ENCODE measurements at regions not wholly inside any gene's neighbourhood (a gene's known extent, or its start where the extent isn't known, plus 50 kb on each side); places are given as distances from the start of the nearest gene placed in this dataset.

DNA sequence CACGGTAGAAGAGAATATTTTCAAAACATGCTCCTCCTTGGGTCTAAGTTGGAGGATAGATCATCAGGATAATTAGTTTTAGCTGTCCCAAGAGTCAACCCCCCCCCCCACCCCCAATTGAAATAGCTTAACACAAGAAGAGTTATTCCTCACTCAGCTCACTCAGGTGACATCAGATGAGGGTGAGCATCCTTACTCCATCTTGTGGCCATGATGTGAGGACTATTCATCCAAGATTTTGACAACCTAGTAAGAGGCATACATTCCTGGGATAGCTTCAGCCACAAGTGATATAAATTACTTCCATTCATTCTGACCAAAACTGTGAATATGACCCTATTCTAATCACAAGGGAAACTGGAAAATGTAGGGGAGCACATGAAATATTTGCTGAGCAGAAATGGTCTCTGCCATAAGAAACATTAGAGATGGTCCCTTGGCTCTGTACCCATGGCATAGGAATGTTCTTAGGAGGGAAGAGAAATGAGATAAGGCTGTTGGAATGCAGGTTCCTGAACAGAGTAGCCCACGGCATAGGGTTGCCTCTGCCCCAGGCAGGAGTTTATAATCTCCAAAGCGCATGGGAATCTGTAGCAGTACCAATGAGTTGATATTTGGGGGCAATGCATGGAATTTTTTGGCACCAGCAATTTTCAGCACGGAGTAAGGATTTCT lies 257.2 kb downstream of the CYRIA start:
- Histone ChIP-seq H3K27me3 (ENCODE audit: insufficient read depth, low read length) (no peaks in the 10 kb centered on the region), H3K4me1 (ENCODE audit: insufficient read depth, low read length) (no peaks in the 10 kb centered on the region), H3K9me3 (ENCODE audit: low read depth, low read length) (no peaks in the 10 kb centered on the region), H3K4me3 (ENCODE audit: low read length) (no peak overlapping the region)

DNA sequence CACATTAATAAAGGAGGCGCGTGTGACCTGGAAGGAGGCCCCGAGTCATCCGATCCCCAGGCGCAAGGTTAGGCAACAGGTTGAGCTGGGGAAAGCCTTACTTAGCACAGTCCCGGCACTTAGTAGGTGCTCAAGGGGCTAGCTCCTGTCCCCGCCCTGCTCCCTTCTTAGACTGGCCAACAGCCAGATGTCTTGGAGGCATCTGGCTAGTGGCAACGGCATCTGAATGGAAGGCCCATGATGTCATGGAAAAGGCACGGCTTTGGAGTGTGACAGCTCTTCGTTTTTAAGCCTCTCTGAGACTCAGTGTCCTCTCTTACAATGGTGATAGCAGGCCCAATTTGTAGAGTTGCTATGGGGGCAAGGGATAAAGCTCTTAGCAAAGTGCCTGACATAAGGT lies 258.3 kb downstream of the CYRIA start:
- Histone ChIP-seq H3K27me3 (ENCODE audit: insufficient read depth, low read length) (no peaks in the 10 kb centered on the region), H3K4me1 (ENCODE audit: insufficient read depth, low read length) (no peaks in the 10 kb centered on the region), H3K4me3 (ENCODE audit: low read length) (no peak overlapping the region), H3K9me3 (ENCODE audit: low read depth, low read length) (no peaks in the 10 kb centered on the region)

DNA sequence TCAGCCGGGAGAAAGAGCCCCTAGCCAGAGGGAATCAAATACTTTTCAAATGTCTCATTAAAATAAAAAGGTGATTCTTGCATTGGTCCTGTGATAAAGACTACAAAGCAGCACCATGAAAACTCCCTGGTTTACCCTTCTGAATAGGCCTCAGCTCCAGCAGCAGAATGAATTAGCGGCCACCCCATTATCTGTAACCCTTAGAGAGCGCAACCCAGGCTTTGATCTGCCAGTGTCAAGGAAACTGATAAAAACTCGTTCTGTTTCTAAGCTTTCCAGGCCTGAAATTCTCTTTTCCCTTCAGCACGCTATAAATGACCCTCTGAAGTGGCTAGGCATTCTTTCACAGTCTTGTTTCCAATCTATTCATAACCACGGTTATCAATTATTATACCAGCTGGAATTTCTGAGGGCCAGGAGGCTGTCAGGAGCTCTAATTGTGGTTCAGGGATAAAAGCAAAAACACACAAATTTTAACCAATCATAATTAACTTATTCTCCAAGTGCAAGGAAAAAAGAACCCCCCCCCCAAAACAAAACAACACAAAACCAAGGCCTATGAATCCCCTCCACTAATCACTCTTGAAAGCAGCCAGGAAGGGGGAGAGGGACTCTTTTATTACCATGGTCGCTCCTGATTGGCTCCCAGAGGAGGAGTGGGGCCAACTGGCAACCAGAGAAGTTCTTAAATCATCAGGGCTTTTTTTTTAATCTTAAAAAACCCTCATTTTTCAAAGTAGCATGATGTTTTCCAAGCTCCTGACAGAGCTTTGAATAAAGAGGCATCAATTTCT lies 258.9 kb downstream of the CYRIA start:
- Histone ChIP-seq H3K4me1 (ENCODE audit: insufficient read depth, low read length) (no peaks in the 10 kb centered on the region), H3K9me3 (ENCODE audit: low read depth, low read length) (no peaks in the 10 kb centered on the region), H3K27me3 (ENCODE audit: insufficient read depth, low read length) (no peaks in the 10 kb centered on the region), H3K4me3 (ENCODE audit: low read length) (no peak overlapping the region)

DNA sequence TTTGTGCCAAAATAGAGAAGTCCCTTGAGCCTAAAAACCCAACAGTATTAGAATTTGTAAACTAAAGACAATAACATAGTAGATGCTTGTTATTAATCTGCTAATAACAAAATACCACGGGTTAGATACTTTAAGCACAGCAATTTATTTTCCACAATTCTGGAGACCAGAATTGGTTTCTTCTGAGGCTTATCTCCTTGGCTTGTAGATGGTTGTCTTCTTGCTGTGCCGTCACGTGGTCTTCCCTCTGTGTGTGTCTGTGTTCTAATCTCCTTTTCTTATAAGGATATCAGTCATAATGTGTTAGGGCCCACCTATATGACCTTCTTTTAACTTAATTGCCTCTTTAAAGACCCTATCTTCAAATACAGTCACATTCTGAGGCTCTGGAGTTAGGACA lies 260.1 kb downstream of the CYRIA start:
- Histone ChIP-seq H3K4me1 (ENCODE audit: insufficient read depth, low read length) (no peaks in the 10 kb centered on the region), H3K4me3 (ENCODE audit: low read length) (no peak overlapping the region), H3K9me3 (ENCODE audit: low read depth, low read length) (no peaks in the 10 kb centered on the region), H3K27me3 (ENCODE audit: insufficient read depth, low read length) (no peaks in the 10 kb centered on the region)

DNA sequence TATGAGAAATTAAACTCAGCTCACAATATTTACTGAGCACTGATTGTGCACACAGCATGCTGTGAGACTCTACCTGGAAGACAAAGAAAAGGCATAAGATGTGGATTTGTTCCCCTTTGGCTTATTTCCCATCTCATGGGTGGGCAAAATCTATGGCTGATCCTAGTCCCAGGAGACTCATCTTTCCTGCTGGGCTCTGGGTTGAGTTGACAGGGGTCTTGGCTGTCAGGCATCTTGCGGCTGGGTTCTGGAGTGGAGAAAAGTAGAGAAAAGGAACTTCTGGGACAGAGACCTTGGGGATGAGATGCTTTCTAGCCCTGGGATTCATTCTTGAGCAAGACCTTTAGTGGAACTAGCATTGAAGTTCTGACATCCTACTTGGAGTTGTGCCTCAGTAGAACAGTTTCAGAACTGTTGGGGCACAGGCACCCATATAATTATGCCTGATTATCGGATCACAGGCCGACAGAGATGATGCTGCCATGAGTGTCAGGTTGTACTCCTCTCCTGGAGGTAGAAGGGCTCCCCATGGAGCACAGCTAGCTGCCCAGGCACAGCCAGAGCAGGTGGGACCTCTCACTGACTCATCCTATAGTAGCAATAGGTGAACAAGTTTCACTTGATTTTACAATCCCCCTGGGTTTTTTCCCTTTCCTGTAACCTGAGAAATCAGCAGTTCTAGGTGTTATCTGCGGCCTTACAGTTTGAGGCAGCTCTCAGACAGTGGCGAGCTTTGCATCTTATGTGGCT lies 260.9 kb downstream of the CYRIA start:
- Histone ChIP-seq H3K27me3 (ENCODE audit: insufficient read depth, low read length) (no peaks in the 10 kb centered on the region), H3K4me1 (ENCODE audit: insufficient read depth, low read length) (no peaks in the 10 kb centered on the region), H3K4me3 (ENCODE audit: low read length) (no peak overlapping the region), H3K9me3 (ENCODE audit: low read depth, low read length) (no peaks in the 10 kb centered on the region)

DNA sequence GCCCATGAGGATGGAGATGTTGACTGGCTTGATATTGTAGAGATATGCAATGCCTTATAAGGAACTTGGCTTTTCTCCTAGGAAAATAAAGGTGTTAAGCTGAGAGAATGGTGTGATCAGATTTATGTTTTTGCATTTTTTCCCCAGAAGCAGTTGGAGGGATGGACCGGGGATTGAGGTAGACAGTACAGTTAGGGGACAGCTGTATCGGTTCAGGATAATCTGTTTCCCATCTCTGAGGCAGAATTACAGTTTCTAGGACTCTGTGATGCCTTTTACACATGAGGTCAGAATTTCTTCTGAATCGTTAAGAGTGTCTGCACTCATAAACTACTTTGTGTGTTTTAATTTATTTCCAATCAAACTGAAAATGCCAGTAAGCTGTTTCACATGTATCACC lies 261.5 kb downstream of the CYRIA start:
- Histone ChIP-seq H3K4me1 (ENCODE audit: insufficient read depth, low read length) (no peaks in the 10 kb centered on the region), H3K9me3 (ENCODE audit: low read depth, low read length) (no peaks in the 10 kb centered on the region), H3K27me3 (ENCODE audit: insufficient read depth, low read length) (no peaks in the 10 kb centered on the region), H3K4me3 (ENCODE audit: low read length) (no peak overlapping the region)

DNA sequence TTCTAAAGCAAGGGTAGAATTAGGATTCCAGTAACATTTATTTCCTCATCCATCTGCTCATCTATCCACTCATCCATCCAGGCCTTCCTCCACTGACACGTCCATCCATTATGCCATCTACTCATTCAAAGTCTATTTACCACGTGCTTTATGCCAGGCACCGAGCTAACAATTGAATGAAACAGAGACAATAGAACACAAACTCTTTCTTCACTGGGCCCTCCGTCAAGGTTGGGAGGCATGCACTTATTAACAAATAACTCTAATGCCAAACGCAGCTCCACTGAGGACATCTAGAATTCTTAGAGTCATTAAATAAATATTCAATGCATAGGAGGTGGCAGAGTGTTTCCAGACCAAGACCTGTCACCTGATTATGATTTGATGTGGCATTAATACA lies 262.7 kb downstream of the CYRIA start:
- Histone ChIP-seq H3K9me3 (ENCODE audit: low read depth, low read length) (no peaks in the 10 kb centered on the region), H3K4me3 (ENCODE audit: low read length) (no peak overlapping the region), H3K4me1 (ENCODE audit: insufficient read depth, low read length) (no peaks in the 10 kb centered on the region), H3K27me3 (ENCODE audit: insufficient read depth, low read length) (no peaks in the 10 kb centered on the region)

DNA sequence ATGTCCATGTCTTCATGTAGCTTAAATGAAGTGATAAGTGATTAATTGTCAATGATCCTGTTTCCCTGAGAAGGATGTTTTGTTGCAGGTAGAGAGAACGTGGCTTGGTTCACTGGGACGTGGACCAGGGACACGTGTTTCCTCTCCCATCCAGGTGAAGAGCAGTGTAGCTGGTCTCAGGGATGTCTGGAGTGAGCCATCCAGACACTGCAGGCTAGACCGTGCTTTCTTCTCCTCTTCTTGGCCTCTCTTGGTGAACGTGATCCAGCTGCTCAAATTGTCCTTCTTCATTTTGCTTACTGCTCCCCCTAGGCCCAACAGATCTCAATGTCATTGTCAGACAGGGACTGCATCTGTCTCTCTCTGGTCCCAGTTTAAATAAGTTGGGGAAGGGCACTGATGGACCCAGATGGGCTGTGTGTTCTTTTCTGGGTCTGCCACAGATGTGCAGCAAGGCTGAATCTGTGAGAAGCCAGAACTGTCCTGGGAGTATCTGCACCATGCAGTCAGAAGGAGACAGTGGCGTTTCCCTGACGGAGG lies 263.8 kb downstream of the CYRIA start:
- no peaks in the 10 kb centered on the region for H3K9me3 ChIP-seq (ENCODE audit: low read depth, low read length)
- no peaks in the 10 kb centered on the region for H3K27me3 ChIP-seq (ENCODE audit: insufficient read depth, low read length)
- H3K4me3 ChIP-seq (ENCODE audit: low read length) = no peak overlapping the region
- no peaks in the 10 kb centered on the region for H3K4me1 ChIP-seq (ENCODE audit: insufficient read depth, low read length)

DNA sequence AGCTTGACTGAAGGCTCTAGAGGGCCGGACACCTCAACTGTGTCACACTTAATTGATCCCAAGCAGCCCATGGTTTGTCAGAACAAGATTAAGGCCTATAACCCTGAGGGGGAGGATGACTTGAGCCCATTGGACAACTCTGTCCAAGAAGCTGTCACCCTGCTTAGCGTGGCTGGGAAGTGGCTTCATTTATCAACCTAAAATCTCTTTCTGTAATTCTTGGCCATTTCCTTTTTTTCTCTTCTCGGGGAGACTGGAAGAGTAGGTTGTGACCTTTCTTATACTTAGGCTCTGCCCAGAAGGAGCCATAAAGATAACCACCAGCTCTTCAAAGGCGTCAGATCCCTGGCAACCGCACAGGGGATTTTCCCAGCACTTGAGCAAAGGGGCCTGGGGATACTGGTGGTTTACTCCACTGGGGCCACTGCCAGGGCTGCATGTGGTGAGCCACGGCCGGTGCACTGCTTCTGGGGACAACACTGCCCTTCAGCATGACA lies 265.5 kb downstream of the CYRIA start:
- no peaks in the 10 kb centered on the region for H3K9me3 ChIP-seq (ENCODE audit: low read depth, low read length)
- H3K4me3 ChIP-seq (ENCODE audit: low read length) = no peak overlapping the region
- no peaks in the 10 kb centered on the region for H3K27me3 ChIP-seq (ENCODE audit: insufficient read depth, low read length)
- H3K4me1 ChIP-seq (ENCODE audit: insufficient read depth, low read length) = no peaks in the 10 kb centered on the region

DNA sequence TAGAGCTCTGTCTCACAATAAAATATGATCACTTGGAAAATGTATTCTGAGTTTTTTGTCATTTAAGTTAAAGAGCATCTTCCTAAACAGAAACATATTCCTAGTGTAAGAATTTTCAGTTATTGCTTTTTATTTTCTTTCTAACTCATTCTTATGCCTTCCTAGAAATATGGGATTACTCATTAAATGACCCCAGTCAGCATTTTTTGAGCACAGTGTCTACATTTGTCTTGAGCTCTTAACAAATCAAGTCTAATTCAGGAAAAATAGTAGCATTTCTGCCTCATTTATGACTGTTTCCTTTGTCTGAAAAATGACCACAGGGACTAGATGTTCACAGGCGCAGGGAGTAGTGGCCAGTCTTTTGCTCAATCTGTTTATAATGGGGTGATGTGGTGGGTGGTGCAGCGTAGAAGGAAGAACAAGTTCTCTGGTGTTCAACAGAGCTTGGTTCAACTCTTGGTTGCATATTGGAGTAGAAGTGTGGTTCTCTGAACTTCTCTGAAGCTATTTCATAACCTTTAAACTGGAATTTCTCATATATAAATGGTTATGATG lies 267.1 kb downstream of the CYRIA start:
- Histone ChIP-seq H3K4me1 (ENCODE audit: insufficient read depth, low read length) (no peaks in the 10 kb centered on the region), H3K27me3 (ENCODE audit: insufficient read depth, low read length) (no peaks in the 10 kb centered on the region), H3K9me3 (ENCODE audit: low read depth, low read length) (no peaks in the 10 kb centered on the region), H3K4me3 (ENCODE audit: low read length) (no peak overlapping the region)

DNA sequence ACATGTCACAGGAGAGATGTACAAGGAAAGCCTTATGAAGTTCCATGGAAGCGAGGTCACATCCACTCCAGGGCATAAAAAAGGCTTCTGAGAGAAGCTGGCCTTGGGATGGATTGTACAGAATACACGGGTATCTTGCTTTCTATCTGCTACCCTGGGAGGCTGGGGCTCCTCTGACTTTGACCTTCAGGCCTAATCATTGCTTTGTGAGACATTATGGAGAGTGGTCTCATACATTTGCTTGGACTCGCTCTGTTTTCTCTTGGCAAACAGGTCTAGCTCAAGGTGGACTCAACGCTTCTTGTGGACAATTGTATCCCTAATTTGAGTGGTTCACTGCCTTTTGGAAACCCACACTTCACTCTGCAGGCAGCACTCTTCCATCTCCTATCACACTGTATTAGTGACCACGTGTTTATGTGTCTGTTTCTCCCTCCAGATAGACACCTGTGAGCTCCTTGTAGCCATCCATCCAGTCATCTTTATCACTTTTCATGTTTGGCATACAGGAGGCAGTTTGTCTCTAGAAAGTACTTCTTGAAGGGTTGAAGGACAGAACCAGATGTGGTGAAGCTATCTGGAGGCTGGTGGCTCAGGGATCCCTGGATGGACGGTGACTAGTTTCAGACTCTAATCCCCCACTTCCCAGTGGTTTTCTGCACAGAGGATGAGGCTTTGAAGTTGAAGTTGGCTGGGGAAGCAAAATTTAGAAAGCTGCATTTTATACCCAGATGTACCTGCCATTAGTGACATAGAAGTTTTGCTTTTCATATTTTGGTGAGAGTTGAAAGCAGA lies 267.8 kb downstream of the CYRIA start:
- H3K27me3 ChIP-seq (ENCODE audit: insufficient read depth, low read length) = no peaks in the 10 kb centered on the region
- H3K9me3 ChIP-seq (ENCODE audit: low read depth, low read length) = no peaks in the 10 kb centered on the region
- no peak overlapping the region for H3K4me3 ChIP-seq (ENCODE audit: low read length)
- H3K4me1 ChIP-seq (ENCODE audit: insufficient read depth, low read length) = no peaks in the 10 kb centered on the region

DNA sequence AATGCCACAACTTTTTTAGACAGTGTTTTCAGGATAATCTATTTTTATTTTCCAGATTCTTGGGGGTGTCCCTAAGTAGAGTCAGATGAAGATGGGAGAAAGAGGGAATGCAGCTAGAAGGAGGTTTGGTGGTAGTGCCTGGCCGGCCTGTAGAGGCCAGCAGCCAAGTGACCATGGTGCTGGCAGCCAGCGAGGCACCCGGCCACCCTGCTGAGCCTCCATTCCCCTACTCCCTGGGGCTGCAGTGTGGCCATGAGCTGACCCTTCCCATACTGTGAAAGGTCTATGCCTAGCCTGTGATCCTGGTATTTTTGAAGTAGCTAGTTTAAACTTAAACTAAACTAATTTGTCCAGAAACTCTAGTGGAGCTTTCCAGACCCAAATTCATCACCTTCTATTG lies 268.6 kb downstream of the CYRIA start:
- no peaks in the 10 kb centered on the region for H3K27me3 ChIP-seq (ENCODE audit: insufficient read depth, low read length)
- no peaks in the 10 kb centered on the region for H3K4me1 ChIP-seq (ENCODE audit: insufficient read depth, low read length)
- no peaks in the 10 kb centered on the region for H3K9me3 ChIP-seq (ENCODE audit: low read depth, low read length)
- H3K4me3 ChIP-seq (ENCODE audit: low read length) = no peak overlapping the region

DNA sequence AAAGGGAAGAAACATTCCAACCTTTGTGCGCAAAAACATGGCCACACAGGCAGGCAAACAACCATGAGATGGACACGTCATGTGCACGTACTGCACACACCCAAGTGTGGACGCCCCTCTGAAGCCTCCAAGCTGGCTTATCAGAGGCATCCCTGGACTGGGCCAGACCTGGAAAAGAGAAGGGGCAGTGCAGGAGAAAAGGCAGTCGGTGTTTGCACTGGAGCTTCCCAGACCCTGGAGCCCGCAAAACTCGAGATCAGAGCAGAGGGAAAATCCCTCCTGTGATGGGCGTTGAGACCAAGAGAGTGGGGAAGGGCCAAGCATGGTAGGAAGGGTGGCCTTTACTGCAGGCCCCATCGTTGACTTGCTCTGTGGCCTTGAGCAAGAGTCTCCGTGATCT lies 269.5 kb downstream of the CYRIA start:
- Histone ChIP-seq H3K4me3 (ENCODE audit: low read length) (no peak overlapping the region), H3K4me1 (ENCODE audit: insufficient read depth, low read length) (no peaks in the 10 kb centered on the region), H3K27me3 (ENCODE audit: insufficient read depth, low read length) (no peaks in the 10 kb centered on the region), H3K9me3 (ENCODE audit: low read depth, low read length) (no peaks in the 10 kb centered on the region)

DNA sequence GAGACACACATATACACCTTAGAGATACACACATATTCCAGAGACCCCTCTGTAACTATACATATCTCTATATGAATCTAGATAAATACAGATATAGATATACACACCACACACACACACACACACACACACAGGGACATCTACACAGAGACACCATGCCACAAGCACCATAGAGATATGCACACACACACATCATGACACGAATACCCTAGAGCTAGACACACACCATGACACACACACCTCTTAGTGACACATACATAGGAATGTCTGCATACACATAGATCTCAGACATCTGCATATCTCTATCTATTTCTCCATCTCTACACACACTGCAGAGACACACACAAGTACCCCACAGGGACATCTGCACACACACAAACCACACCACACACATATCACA lies 270.0 kb downstream of the CYRIA start:
- Histone ChIP-seq H3K27me3 (ENCODE audit: insufficient read depth, low read length) (no peaks in the 10 kb centered on the region), H3K4me1 (ENCODE audit: insufficient read depth, low read length) (no peaks in the 10 kb centered on the region), H3K9me3 (ENCODE audit: low read depth, low read length) (no peaks in the 10 kb centered on the region), H3K4me3 (ENCODE audit: low read length) (no peak overlapping the region)
